GM12865 (cell line): ENCODE measurements at regions not wholly inside any gene's neighbourhood (a gene's known extent, or its start where the extent isn't known, plus 50 kb on each side); places are given as distances from the start of the nearest gene placed in this dataset.

ENCODE experiments used
- DNase-seq: peaks from one replicate; pipeline ENCODE4 v3.0.0; 2010; ENCODE audit warnings: low read depth
- H3K4me3 ChIP-seq: 2 replicates; pipeline ENCODE4 v1.5.1; 2011; ENCODE audit warnings: mild to moderate bottlenecking, low read depth, low read length, control low read depth
- CTCF ChIP-seq: IDR thresholded peaks from 2 replicates; pipeline ENCODE4 v1.5.1; 2011; ENCODE audit warnings: low read length, control low read depth, low read depth, inconsistent platforms; ENCODE audit not compliant: insufficient read depth; ENCODE audit errors: missing control alignments

GRCh38 chr5:28156981-28157380, 1118.6 kb upstream of the CDH9 start:
- TF ChIP-seq CTCF: no peak
- DNase-seq: no peak
- H3K4me3 ChIP-seq: no peak overlapping the region

DNA sequence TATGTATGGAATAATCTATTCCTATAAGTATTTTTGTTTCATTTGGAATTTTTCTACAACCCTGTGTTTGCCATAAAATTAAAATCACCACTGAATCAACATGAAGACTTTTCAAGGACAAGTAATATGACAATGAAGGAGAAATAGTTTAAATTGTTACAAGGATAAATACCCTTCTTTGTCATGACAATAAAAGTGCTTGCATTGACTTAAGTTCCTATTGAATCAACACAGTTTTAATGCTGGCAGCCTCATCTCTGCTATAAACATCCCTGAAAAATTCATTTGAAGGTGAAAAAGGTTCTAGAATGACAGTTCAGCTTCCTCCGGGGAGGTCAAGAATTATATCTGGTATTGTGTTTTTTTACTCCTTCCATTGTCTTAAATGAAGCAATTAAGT, 1105.1 kb upstream of the CDH9 start:
- DNase-seq: no peak
- no peak overlapping the region for H3K4me3 ChIP-seq
- TF ChIP-seq CTCF: no peak

DNA sequence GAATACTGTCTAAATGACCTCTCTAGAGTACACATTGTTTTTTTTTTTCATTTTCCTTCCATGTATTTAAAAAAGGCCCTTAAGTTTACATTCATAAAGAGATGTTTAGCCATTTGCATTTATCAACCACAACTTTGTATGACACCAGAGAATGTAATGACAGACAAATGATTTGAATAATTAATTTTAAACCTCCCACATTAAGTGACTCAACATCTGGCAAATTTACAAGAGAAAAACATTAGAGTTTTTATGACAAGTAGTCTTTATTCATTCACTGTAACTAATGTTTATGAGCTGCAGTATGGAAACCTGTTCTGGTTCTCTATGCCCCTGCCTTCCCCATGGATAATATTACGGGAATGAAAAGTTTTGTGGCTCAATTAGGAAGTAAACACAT, 1093.8 kb upstream of the CDH9 start:
- H3K4me3 ChIP-seq: no peak overlapping the region
- TF ChIP-seq CTCF: no peak
- DNase-seq: no peak

GRCh38 chr5:28117691-28118090, 1079.3 kb upstream of the CDH9 start:
- no peak for TF ChIP-seq CTCF
- DNase-seq: no peak
- H3K4me3 ChIP-seq: no peak overlapping the region

DNA sequence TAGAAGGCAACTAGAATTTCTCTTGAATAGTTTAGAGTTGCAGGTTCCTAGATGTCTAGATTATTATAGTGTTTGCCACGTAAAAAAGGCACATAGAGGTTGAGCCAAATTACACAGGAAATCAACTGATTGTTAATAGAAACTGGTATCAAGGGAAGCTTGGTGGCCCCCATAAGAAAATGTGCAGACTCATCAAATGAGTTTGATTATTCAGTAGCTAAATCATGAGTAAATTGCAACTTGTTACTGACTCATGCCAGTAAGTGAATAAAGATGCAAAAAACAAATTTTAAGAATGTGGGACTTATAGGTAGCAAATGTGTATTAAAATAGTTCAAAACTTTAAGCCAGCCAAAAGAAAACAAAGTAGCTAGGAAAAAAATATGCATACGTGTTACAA, 1078.9 kb upstream of the CDH9 start:
- no peak for TF ChIP-seq CTCF
- no peak for DNase-seq
- H3K4me3 ChIP-seq: no peak overlapping the region

GRCh38 chr5:28110781-28111180, 1072.4 kb upstream of the CDH9 start:
- no peak for TF ChIP-seq CTCF
- no peak for DNase-seq
- H3K4me3 ChIP-seq: no peak overlapping the region

GRCh38 chr5:28104080-28104479, 1065.7 kb upstream of the CDH9 start:
- no peak for TF ChIP-seq CTCF
- no peak overlapping the region for H3K4me3 ChIP-seq
- DNase-seq: no peak
